ENCODE measurements at regions not wholly inside any gene's neighbourhood (a gene's known extent, or its start where the extent isn't known, plus 50 kb on each side); places are given as distances from the start of the nearest gene placed in this dataset.

GRCh38 chr18:33957707-33958106 lies 267.0 kb downstream of the NOL4 start:
- no peak overlapping the region for H3K4me3 ChIP-seq (ENCODE audit: low read depth, low read length)
- DNase-seq (ENCODE audit: low read depth) = no peak
- TF ChIP-seq CTCF (conservative IDR thresholded peaks at IDR 0.05; ENCODE audit: low read depth, low read length) = no peak

GRCh38 chr18:33951031-33951430 lies 273.7 kb downstream of the NOL4 start:
- DNase-seq (ENCODE audit: low read depth) = peak; percentile 3
- no peak overlapping the region for H3K4me3 ChIP-seq (ENCODE audit: low read depth, low read length)
- no peak for TF ChIP-seq CTCF (conservative IDR thresholded peaks at IDR 0.05; ENCODE audit: low read depth, low read length)

GRCh38 chr18:33946336-33946735 lies 278.4 kb downstream of the NOL4 start:
- TF ChIP-seq CTCF (conservative IDR thresholded peaks at IDR 0.05; ENCODE audit: low read depth, low read length) = no peak
- no peak overlapping the region for H3K4me3 ChIP-seq (ENCODE audit: low read depth, low read length)
- DNase-seq (ENCODE audit: low read depth) = peak; percentile 1

- no peak for TF ChIP-seq CTCF (conservative IDR thresholded peaks at IDR 0.05; ENCODE audit: low read depth, low read length)
- H3K4me3 ChIP-seq (ENCODE audit: low read depth, low read length) = no peak overlapping the region
- DNase-seq (ENCODE audit: low read depth) = no peak
Measured at GRCh38 chr18:33944493-33944892, 280.2 kb downstream of the NOL4 start.

- DNase-seq (ENCODE audit: low read depth) = no peak
- no peak for TF ChIP-seq CTCF (conservative IDR thresholded peaks at IDR 0.05; ENCODE audit: low read depth, low read length)
- no peak overlapping the region for H3K4me3 ChIP-seq (ENCODE audit: low read depth, low read length)
Measured at GRCh38 chr18:33937270-33937816, 287.4 kb downstream of the NOL4 start.

GRCh38 chr18:33934258-33934657 lies 290.5 kb downstream of the NOL4 start:
- no peak overlapping the region for H3K4me3 ChIP-seq (ENCODE audit: low read depth, low read length)
- no peak for TF ChIP-seq CTCF (conservative IDR thresholded peaks at IDR 0.05; ENCODE audit: low read depth, low read length)
- no peak for DNase-seq (ENCODE audit: low read depth)

- peak; percentile 78 for DNase-seq (ENCODE audit: low read depth)
- H3K4me3 ChIP-seq (ENCODE audit: low read depth, low read length) = no peak overlapping the region
- TF ChIP-seq CTCF (conservative IDR thresholded peaks at IDR 0.05; ENCODE audit: low read depth, low read length) = no peak
Measured at GRCh38 chr18:33928231-33928630, 296.5 kb downstream of the NOL4 start.
